ENCODE measurements at regions not wholly inside any gene's neighbourhood (a gene's known extent, or its start where the extent isn't known, plus 50 kb on each side); places are given as distances from the start of the nearest gene placed in this dataset.
"Not testable (repeated sequence)": the region's sequence is repeated elsewhere in the genome, so short reads cannot be mapped to it uniquely, and the experiment has no call there.

- H3K27ac ChIP-seq (ENCODE audit: low read length); H3K4me1 ChIP-seq (ENCODE audit: control insufficient read depth, low read depth, low read length); H3K27me3 ChIP-seq (ENCODE audit: control insufficient read depth, insufficient read depth, low read length); H3K4me3 ChIP-seq (ENCODE audit: low read length); H3K36me3 ChIP-seq (ENCODE audit: control insufficient read depth, low read depth, low read length); H3K9ac ChIP-seq (ENCODE audit: low read length); H3K9me3 ChIP-seq (ENCODE audit: control insufficient read depth, low read depth, low read length): not testable (repeated sequence)
Measured at GRCh38 chr4:9009792-9010191, 138.2 kb upstream of the HMX1 start.

DNA sequence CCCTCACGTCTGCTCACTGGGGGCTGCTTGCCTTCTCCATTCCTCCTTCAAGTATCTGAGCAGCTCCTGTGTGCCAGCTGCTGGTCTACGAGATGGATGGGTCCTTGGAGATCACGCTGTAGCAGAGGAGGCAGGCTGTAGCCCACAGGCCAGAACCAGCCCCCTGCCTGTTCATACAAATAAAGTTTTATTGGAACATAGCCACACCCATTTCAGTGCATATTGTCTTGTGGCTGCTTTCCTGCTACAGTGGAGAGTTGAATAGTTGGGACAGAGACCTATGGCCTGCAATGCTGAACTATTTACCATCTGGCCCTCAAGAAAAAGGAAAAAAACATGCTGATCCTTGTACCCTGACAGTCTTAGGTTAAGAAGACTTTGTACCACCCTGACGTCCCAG, 136.8 kb upstream of the HMX1 start:
- H3K4me1 ChIP-seq (ENCODE audit: control insufficient read depth, low read depth, low read length); H3K36me3 ChIP-seq (ENCODE audit: control insufficient read depth, low read depth, low read length); H3K9ac ChIP-seq (ENCODE audit: low read length); H3K27ac ChIP-seq (ENCODE audit: low read length); H3K4me3 ChIP-seq (ENCODE audit: low read length); H3K27me3 ChIP-seq (ENCODE audit: control insufficient read depth, insufficient read depth, low read length); H3K9me3 ChIP-seq (ENCODE audit: control insufficient read depth, low read depth, low read length): not testable (repeated sequence)

- peaks cover 19% of the 10 kb centered on the region for H3K27me3 ChIP-seq (ENCODE audit: control insufficient read depth, insufficient read depth, low read length)
- H3K9me3 ChIP-seq (ENCODE audit: control insufficient read depth, low read depth, low read length); H3K9ac ChIP-seq (ENCODE audit: low read length); H3K4me1 ChIP-seq (ENCODE audit: control insufficient read depth, low read depth, low read length); H3K36me3 ChIP-seq (ENCODE audit: control insufficient read depth, low read depth, low read length); H3K4me3 ChIP-seq (ENCODE audit: low read length); H3K27ac ChIP-seq (ENCODE audit: low read length): not testable (repeated sequence)
Measured at GRCh38 chr4:9001153-9001552, 129.5 kb upstream of the HMX1 start.

DNA sequence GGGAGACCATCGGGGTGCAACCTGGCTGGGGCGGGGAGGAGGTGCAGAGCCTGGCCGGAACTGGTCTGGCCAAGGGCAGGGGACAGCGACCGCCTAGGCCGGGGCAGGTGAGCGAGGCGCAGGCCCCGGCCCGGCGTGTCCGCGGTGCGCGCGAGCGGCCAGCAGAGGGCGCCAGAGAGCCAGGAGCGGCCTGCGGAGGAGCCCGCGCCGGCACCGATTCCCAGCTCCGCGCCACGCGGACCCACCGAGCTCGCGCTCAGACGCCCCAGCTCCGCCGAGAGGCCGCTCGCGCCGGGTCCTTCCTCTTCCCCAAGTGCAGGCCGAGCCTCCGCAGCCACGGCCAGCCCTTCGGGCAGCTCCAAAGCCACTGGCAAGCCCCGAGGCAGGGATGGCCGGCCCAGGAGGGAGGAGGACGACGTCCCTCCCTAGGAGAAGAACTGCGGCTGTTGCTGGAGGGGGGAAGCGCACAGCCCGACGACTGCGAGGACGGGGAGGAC, 128.9 kb upstream of the HMX1 start:
- not testable (repeated sequence) for H3K9me3 ChIP-seq (ENCODE audit: control insufficient read depth, low read depth, low read length); H3K9ac ChIP-seq (ENCODE audit: low read length); H3K27ac ChIP-seq (ENCODE audit: low read length); H3K4me1 ChIP-seq (ENCODE audit: control insufficient read depth, low read depth, low read length); H3K36me3 ChIP-seq (ENCODE audit: control insufficient read depth, low read depth, low read length)
- Histone ChIP-seq H3K27me3 (ENCODE audit: control insufficient read depth, insufficient read depth, low read length) (peaks cover 19% of the 10 kb centered on the region), H3K4me3 (ENCODE audit: low read length) (peak overlapping the region; percentile 46)

GRCh38 chr4:8992981-8993380, 121.3 kb upstream of the HMX1 start:
- H3K9me3 ChIP-seq (ENCODE audit: control insufficient read depth, low read depth, low read length); H3K4me1 ChIP-seq (ENCODE audit: control insufficient read depth, low read depth, low read length); H3K9ac ChIP-seq (ENCODE audit: low read length); H3K4me3 ChIP-seq (ENCODE audit: low read length); H3K27me3 ChIP-seq (ENCODE audit: control insufficient read depth, insufficient read depth, low read length); H3K36me3 ChIP-seq (ENCODE audit: control insufficient read depth, low read depth, low read length); H3K27ac ChIP-seq (ENCODE audit: low read length): not testable (repeated sequence)

- H3K9ac ChIP-seq (ENCODE audit: low read length); H3K36me3 ChIP-seq (ENCODE audit: control insufficient read depth, low read depth, low read length); H3K27ac ChIP-seq (ENCODE audit: low read length); H3K27me3 ChIP-seq (ENCODE audit: control insufficient read depth, insufficient read depth, low read length); H3K9me3 ChIP-seq (ENCODE audit: control insufficient read depth, low read depth, low read length); H3K4me3 ChIP-seq (ENCODE audit: low read length); H3K4me1 ChIP-seq (ENCODE audit: control insufficient read depth, low read depth, low read length): not testable (repeated sequence)
Measured at GRCh38 chr4:8991449-8991848, 119.8 kb upstream of the HMX1 start.

DNA sequence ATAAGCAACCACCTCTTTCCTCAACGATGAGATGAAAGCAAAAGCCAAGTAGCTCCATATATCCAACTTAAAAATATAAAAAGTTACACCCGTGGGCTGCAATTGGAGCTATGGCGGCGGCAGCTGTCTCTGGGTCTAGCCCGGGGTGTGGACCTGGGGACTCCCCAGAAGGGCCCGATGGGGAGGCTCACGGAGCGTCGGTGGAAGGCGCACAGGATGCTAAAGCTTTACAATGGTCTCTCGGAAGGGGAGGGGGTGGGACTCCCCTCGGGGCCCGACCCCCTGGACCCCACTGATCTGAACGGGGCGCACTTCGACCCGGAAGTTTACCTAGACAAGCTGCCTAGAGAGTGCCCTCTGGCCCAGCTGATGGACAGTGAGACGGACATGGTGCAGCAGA, 118.7 kb upstream of the HMX1 start:
- H3K36me3 ChIP-seq (ENCODE audit: control insufficient read depth, low read depth, low read length); H3K4me1 ChIP-seq (ENCODE audit: control insufficient read depth, low read depth, low read length); H3K27ac ChIP-seq (ENCODE audit: low read length); H3K9me3 ChIP-seq (ENCODE audit: control insufficient read depth, low read depth, low read length); H3K9ac ChIP-seq (ENCODE audit: low read length); H3K4me3 ChIP-seq (ENCODE audit: low read length); H3K27me3 ChIP-seq (ENCODE audit: control insufficient read depth, insufficient read depth, low read length): not testable (repeated sequence)

DNA sequence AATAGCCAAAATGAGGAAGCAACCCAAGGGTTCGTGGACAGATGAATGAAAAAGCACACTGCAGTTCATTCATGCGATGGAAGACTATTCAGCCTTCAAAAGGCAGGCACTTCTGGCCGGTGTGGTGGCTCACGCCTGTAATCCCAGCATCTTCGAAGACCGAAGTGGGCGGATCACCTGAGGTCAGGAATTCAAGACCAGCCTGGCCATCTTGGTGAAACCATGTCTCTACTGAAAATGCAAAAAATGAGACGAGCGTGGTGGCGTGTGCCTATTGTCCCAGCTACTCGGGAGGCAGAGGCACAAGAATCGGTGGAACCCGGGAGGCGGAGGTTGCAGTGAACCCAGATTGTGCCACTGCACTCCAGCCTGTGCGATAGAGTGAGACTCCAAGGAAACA, 114.1 kb upstream of the HMX1 start:
- not testable (repeated sequence) for H3K9me3 ChIP-seq (ENCODE audit: control insufficient read depth, low read depth, low read length)

GRCh38 chr4:8984641-8985040, 113.0 kb upstream of the HMX1 start:
- H3K36me3 ChIP-seq (ENCODE audit: control insufficient read depth, low read depth, low read length); H3K4me3 ChIP-seq (ENCODE audit: low read length); H3K4me1 ChIP-seq (ENCODE audit: control insufficient read depth, low read depth, low read length); H3K9me3 ChIP-seq (ENCODE audit: control insufficient read depth, low read depth, low read length); H3K27ac ChIP-seq (ENCODE audit: low read length); H3K27me3 ChIP-seq (ENCODE audit: control insufficient read depth, insufficient read depth, low read length); H3K9ac ChIP-seq (ENCODE audit: low read length): not testable (repeated sequence)

More for the DNA sequence above, 114.1 kb upstream of the HMX1 start:
- H3K27ac ChIP-seq (ENCODE audit: low read length); H3K9ac ChIP-seq (ENCODE audit: low read length); H3K4me1 ChIP-seq (ENCODE audit: control insufficient read depth, low read depth, low read length); H3K36me3 ChIP-seq (ENCODE audit: control insufficient read depth, low read depth, low read length); H3K27me3 ChIP-seq (ENCODE audit: control insufficient read depth, insufficient read depth, low read length); H3K4me3 ChIP-seq (ENCODE audit: low read length): not testable (repeated sequence)

- H3K4me1 ChIP-seq (ENCODE audit: control insufficient read depth, low read depth, low read length); H3K9ac ChIP-seq (ENCODE audit: low read length); H3K27me3 ChIP-seq (ENCODE audit: control insufficient read depth, insufficient read depth, low read length); H3K27ac ChIP-seq (ENCODE audit: low read length); H3K4me3 ChIP-seq (ENCODE audit: low read length); H3K9me3 ChIP-seq (ENCODE audit: control insufficient read depth, low read depth, low read length); H3K36me3 ChIP-seq (ENCODE audit: control insufficient read depth, low read depth, low read length): not testable (repeated sequence)
Measured at GRCh38 chr4:8983921-8984320, 112.3 kb upstream of the HMX1 start.

- not testable (repeated sequence) for H3K27me3 ChIP-seq (ENCODE audit: control insufficient read depth, insufficient read depth, low read length); H3K9me3 ChIP-seq (ENCODE audit: control insufficient read depth, low read depth, low read length); H3K9ac ChIP-seq (ENCODE audit: low read length); H3K27ac ChIP-seq (ENCODE audit: low read length); H3K36me3 ChIP-seq (ENCODE audit: control insufficient read depth, low read depth, low read length); H3K4me3 ChIP-seq (ENCODE audit: low read length); H3K4me1 ChIP-seq (ENCODE audit: control insufficient read depth, low read depth, low read length)
Measured at GRCh38 chr4:8976466-8977128, 105.0 kb upstream of the HMX1 start.

DNA sequence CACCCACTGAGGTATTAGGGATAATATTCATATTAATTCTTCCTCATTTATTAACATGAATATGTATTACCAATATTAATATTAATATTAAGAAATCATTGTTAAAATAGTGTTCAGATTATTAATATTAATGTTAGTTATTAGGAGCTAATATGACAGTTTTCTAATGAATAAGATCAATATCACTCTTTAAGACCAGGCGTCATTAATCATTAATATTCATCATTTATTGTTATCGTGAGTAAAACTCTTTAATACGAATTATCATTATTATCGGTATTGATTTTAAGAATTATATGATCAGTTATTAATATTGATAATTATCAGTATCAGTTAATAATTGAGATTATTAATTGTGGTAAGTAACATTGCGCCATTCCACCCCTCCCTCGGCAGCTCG, 101.0 kb upstream of the HMX1 start:
- H3K36me3 ChIP-seq (ENCODE audit: control insufficient read depth, low read depth, low read length); H3K4me3 ChIP-seq (ENCODE audit: low read length); H3K9ac ChIP-seq (ENCODE audit: low read length); H3K9me3 ChIP-seq (ENCODE audit: control insufficient read depth, low read depth, low read length); H3K4me1 ChIP-seq (ENCODE audit: control insufficient read depth, low read depth, low read length); H3K27ac ChIP-seq (ENCODE audit: low read length); H3K27me3 ChIP-seq (ENCODE audit: control insufficient read depth, insufficient read depth, low read length): not testable (repeated sequence)
